ENCODE measurements at regions not wholly inside any gene's neighbourhood (a gene's known extent, or its start where the extent isn't known, plus 50 kb on each side); places are given as distances from the start of the nearest gene placed in this dataset.

DNA sequence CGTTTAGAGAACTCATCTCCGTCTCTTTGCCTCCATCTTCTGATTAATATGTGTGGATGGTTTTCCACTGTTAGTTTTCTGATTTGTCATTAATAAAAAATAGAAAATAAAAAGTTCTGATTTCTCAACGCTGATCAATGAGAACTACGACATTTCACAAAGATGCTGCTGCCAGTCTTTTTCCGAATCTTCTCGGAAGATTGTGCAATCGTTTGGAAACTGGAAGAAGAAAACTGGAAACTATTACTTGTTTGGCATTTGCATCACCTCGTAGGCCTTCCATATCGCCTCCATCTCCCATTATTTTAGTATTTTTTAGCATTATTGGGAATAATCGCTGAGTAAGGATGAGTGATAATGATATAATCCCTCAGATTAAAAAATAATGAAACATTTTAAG is 123.2 kb upstream of the KLF6 start:
- TF ChIP-seq POLR2AphosphoS5 (IDR thresholded peaks at IDR 0.05), result no peak
- TF ChIP-seq, protein P1, sequence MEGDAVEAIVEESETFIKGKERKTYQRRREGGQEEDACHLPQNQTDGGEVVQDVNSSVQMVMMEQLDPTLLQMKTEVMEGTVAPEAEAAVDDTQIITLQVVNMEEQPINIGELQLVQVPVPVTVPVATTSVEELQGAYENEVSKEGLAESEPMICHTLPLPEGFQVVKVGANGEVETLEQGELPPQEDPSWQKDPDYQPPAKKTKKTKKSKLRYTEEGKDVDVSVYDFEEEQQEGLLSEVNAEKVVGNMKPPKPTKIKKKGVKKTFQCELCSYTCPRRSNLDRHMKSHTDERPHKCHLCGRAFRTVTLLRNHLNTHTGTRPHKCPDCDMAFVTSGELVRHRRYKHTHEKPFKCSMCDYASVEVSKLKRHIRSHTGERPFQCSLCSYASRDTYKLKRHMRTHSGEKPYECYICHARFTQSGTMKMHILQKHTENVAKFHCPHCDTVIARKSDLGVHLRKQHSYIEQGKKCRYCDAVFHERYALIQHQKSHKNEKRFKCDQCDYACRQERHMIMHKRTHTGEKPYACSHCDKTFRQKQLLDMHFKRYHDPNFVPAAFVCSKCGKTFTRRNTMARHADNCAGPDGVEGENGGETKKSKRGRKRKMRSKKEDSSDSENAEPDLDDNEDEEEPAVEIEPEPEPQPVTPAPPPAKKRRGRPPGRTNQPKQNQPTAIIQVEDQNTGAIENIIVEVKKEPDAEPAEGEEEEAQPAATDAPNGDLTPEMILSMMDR (IDR thresholded peaks at IDR 0.05), result no peak
